IMR-90 (cell line): ENCODE measurements at regions not wholly inside any gene's neighbourhood (a gene's known extent, or its start where the extent isn't known, plus 50 kb on each side); places are given as distances from the start of the nearest gene placed in this dataset.

ENCODE experiments used
- ATAC-seq: fragments of 200-7000 bp; cut with Tn5 transposase; 2 replicates; pipeline ENCODE4 v1.9.1; 2020; ENCODE audit warnings: low read depth, mild to moderate bottlenecking, moderate library complexity
- BruUV-seq: library from RNA; stranded (reverse); fragments of 400-500 nt; replicated peaks from 2 replicates; lab custom pipeline; 2021; lab: Mats Ljungman, UMichigan
- CTCF ChIA-PET: fragments of 300-600 bp; formaldehyde crosslinking; extraction: SDS; loops from one replicate; lab custom pipeline; 2021; ENCODE audit warnings: antibody characterized with exemption; lab: Yijun Ruan, JAX
- POLR2A ChIA-PET: fragments of 300-600 bp; sonication (Branson Sonifier 250); formaldehyde crosslinking; loops from one replicate; lab custom pipeline; 2022; ENCODE audit warnings: antibody characterized with exemption; ENCODE audit not compliant: unreplicated experiment; lab: Charles Lee
- DNase-seq: peaks from one replicate; pipeline ENCODE4 v3.0.0; 2013
- H2AFZ ChIP-seq: replicated peaks from 2 replicates; pipeline ENCODE3; 2013; ENCODE audit warnings: low read length, mild to moderate bottlenecking; ENCODE audit not compliant: poor library complexity
- H2AK5ac ChIP-seq: 2 replicates; pipeline ENCODE4 v1.6.1; 2013; ENCODE audit warnings: low read depth, low read length, inconsistent platforms
- H2AK9ac ChIP-seq: replicated peaks from 2 replicates; pipeline ENCODE3; 2013; ENCODE audit warnings: mild to moderate bottlenecking, low read depth, low read length, moderate library complexity; ENCODE audit not compliant: poor library complexity
- H2BK120ac ChIP-seq: 2 replicates; pipeline ENCODE4 v1.6.1; 2013; ENCODE audit warnings: low read depth, low read length, inconsistent platforms
- H2BK15ac ChIP-seq: 3 replicates; pipeline ENCODE4 v1.6.1; 2013; ENCODE audit warnings: low read depth, low read length, inconsistent platforms
- H2BK20ac ChIP-seq: 2 replicates; pipeline ENCODE4 v1.6.1; 2013; ENCODE audit warnings: low read depth, mild to moderate bottlenecking, inconsistent platforms, low read length, moderate library complexity
- H2BK5ac ChIP-seq: 2 replicates; pipeline ENCODE4 v1.6.1; 2013; ENCODE audit warnings: mild to moderate bottlenecking, low read depth, low read length, inconsistent platforms; ENCODE audit not compliant: poor library complexity, severe bottlenecking
- H3K14ac ChIP-seq: replicated peaks from 2 replicates; pipeline ENCODE4 v1.6.1; 2013; ENCODE audit warnings: low read depth, low read length, inconsistent platforms
- H3K18ac ChIP-seq: 2 replicates; pipeline ENCODE4 v1.6.1; 2013; ENCODE audit warnings: low read depth, low read length, control low read depth
- H3K23ac ChIP-seq: 2 replicates; pipeline ENCODE4 v1.6.1; 2013; ENCODE audit warnings: low read depth, low read length, inconsistent platforms
- H3K27ac ChIP-seq: 2 replicates; pipeline ENCODE4 v1.5.1; 2013; ENCODE audit warnings: mild to moderate bottlenecking, control low read depth, low read length; ENCODE audit not compliant: insufficient read depth
- H3K27me3 ChIP-seq: 2 replicates; pipeline ENCODE4 v1.6.1; 2013; ENCODE audit warnings: low read length; ENCODE audit not compliant: control insufficient read depth, insufficient read depth
- H3K36me3 ChIP-seq: 2 replicates; pipeline ENCODE4 v1.6.1; 2013; ENCODE audit warnings: low read length, mixed read lengths; ENCODE audit not compliant: control insufficient read depth, insufficient read depth
- H3K4ac ChIP-seq: 2 replicates; pipeline ENCODE4 v1.6.1; 2013; ENCODE audit warnings: low read depth, low read length, inconsistent platforms
- H3K4me1 ChIP-seq: 2 replicates; pipeline ENCODE4 v1.6.1; 2013; ENCODE audit warnings: low read length, mixed read lengths; ENCODE audit not compliant: control insufficient read depth, insufficient read depth
- H3K4me2 ChIP-seq: 2 replicates; pipeline ENCODE4 v1.6.1; 2013; ENCODE audit warnings: low read depth, mild to moderate bottlenecking, control low read depth, low read length, moderate library complexity
- H3K4me3 ChIP-seq: 2 replicates; pipeline ENCODE4 v1.5.1; 2013; ENCODE audit warnings: low read depth, mild to moderate bottlenecking, control low read depth, low read length, moderate library complexity; ENCODE audit not compliant: insufficient read depth
- H3K56ac ChIP-seq: 2 replicates; pipeline ENCODE4 v1.6.1; 2013; ENCODE audit warnings: low read length, inconsistent platforms; ENCODE audit not compliant: insufficient read depth; ENCODE audit errors: extremely low read depth
- H3K79me1 ChIP-seq, 2 experiments: 2 replicates each; pipeline ENCODE4 v1.6.1; 2013; ENCODE audit warnings: low read length in 2 of 2, inconsistent platforms in 1 of 2, low read depth in 1 of 2
- H3K9ac ChIP-seq: 2 replicates; pipeline ENCODE4 v1.6.1; 2013; ENCODE audit warnings: low read depth, low read length, control low read depth
- H3K9me1 ChIP-seq: 2 replicates; pipeline ENCODE4 v1.6.1; 2013; ENCODE audit warnings: low read length, inconsistent platforms; ENCODE audit not compliant: insufficient read depth
- H3K9me3 ChIP-seq: 2 replicates; pipeline ENCODE4 v1.6.1; 2013; ENCODE audit warnings: low read length; ENCODE audit not compliant: control insufficient read depth, insufficient read depth
- H4K20me1 ChIP-seq: 2 replicates; pipeline ENCODE4 v1.6.1; 2013; ENCODE audit warnings: low read length, inconsistent platforms; ENCODE audit not compliant: insufficient read depth
- H4K5ac ChIP-seq: 2 replicates; pipeline ENCODE4 v1.6.1; 2013; ENCODE audit warnings: mild to moderate bottlenecking, low read depth, low read length, control low read depth
- H4K8ac ChIP-seq, 2 experiments: 2 replicates each; pipeline ENCODE4 v1.6.1; 2013; ENCODE audit warnings: low read depth in 2 of 2, low read length in 2 of 2, control low read depth in 1 of 2, inconsistent platforms in 1 of 2
- H4K91ac ChIP-seq: 2 replicates; pipeline ENCODE4 v1.6.1; 2013; ENCODE audit warnings: low read depth, low read length, inconsistent platforms; ENCODE audit not compliant: insufficient read depth
- MAZ ChIP-seq: IDR thresholded peaks from 2 replicates; pipeline ENCODE4 v1.6.1; 2012; ENCODE audit warnings: low read depth, mild to moderate bottlenecking, low read length, improper control_type of control experiment, moderate library complexity, borderline replicate concordance
- MXI1 ChIP-seq: IDR thresholded peaks from 2 replicates; pipeline ENCODE4 v1.6.1; 2012; ENCODE audit warnings: low read depth, mild to moderate bottlenecking, low read length, moderate library complexity, borderline replicate concordance
- RFX5 ChIP-seq: IDR thresholded peaks from 2 replicates; pipeline ENCODE4 v1.8.0; 2012; ENCODE audit warnings: low read depth, mild to moderate bottlenecking, low read length, moderate library complexity
- WGBS, 2 experiments: methylation state at CpG; one replicate each; pipeline versions ENCODE4 v1.1.5 to v1.1.7; 2013; ENCODE audit warnings: missing lambda C conversion rate in 2 of 2; ENCODE audit not compliant: insufficient read length in 1 of 2; ENCODE audit errors: extremely low coverage in 2 of 2; 5-methylcytosine and 5-hydroxymethylcytosine counted together
- dilution Hi-C: fragments of 300-500 bp; cut with HindIII; formaldehyde crosslinking; loops from one replicate; pipeline ENCODE4 v1.14.3; 2018; ENCODE audit warnings: low sequenced_read_pairs; ENCODE audit not compliant: unreplicated experiment
- in situ Hi-C: fragments of 300-500 bp; cut with MboI; formaldehyde crosslinking; loops from 3 replicates; pipeline ENCODE4 v1.14.3; 2019; ENCODE audit warnings: low sequenced_read_pairs, inconsistent platforms, mixed read lengths
- intact Hi-C: fragments of 100-400 bp; cut with micrococcal nuclease; formaldehyde crosslinking; loops from 2 replicates; pipeline ENCODE4 v1.10.0; 2022

- Histone ChIP-seq H2AK9ac (no peak overlapping the region), H4K91ac (no peak overlapping the region), H3K23ac (no peak overlapping the region), H3K4me3 (no peak overlapping the region), H4K5ac (no peak overlapping the region), H3K18ac (no peak overlapping the region), H3K36me3 (no peaks in the 10 kb centered on the region), H4K8ac (no peak overlapping the region), H3K27ac (no peak overlapping the region), H3K14ac (no peak overlapping the region), H3K56ac (no peak overlapping the region), H3K9ac (no peak overlapping the region), H2BK120ac (no peak overlapping the region), H2BK20ac (no peak overlapping the region), H2AK5ac (no peak overlapping the region), H2AFZ (no peak overlapping the region), H3K4me1 (no peaks in the 10 kb centered on the region), H3K4ac (no peak overlapping the region), H3K4me2 (no peak overlapping the region), H2BK15ac (no peak overlapping the region), H3K79me1 (no peaks in the 10 kb centered on the region), H3K9me3 (no peaks in the 10 kb centered on the region; the same call in 1 of the 2 replicates), H2BK5ac (no peak overlapping the region), H3K9me1 (peaks cover 6% of the 10 kb centered on the region), H3K27me3 (no peaks in the 10 kb centered on the region), H4K20me1 (no peaks in the 10 kb centered on the region)
- dilution Hi-C loops, result no loop called here
- in situ Hi-C loops, result no loop called here
- no peak for DNase-seq
- intact Hi-C loops, result no loop called here
- TF ChIP-seq RFX5 (no peak), MAZ (no peak), MXI1 (no peak)
- ChIA-PET POLR2A (no interaction called here), CTCF (interaction anchor here (1.2 kb wide), 1 partner anchor 27 kb away, joined by 3 read pairs; no protein-coding TSS in a partner anchor)
- no peak for ATAC-seq
- no TSS peak for BruUV-seq
- no CpG with 5 or more reads among the region's 1 CpG for WGBS, 2 experiments
Measured at GRCh38 chr11:15675683-15676082, 561.0 kb downstream of the INSC start.
